Left hindlimb (tissue), 1 donor: ENCODE measurements at regions not wholly inside any gene's neighbourhood (a gene's known extent, or its start where the extent isn't known, plus 50 kb on each side); places are given as distances from the start of the nearest gene placed in this dataset.
"Not testable (repeated sequence)": the region's sequence is repeated elsewhere in the genome, so short reads cannot be mapped to it uniquely, and the experiment has no call there.

Source experiments
- DNase-seq: peaks from one replicate; pipeline ENCODE4 v3.0.0-alpha.2; 2018

DNA sequence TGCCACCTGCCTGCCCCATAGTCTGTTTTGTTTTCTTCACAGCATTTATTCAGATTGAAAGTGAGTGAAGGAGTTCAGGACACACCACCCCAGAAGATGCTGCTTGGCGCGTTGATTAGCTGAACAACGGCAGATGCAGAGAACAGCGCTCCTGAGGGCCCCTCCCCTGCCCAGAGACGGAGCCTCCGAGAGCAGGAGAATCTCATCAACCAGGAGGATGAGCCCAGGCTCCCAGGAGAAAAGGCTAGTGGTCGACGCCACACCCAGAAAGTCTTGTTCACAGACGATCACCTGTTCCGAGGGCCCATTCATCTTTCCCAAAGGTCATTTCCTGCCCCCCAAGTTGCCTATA, 180.4 kb upstream of the PPP1R26 start:
- DNase-seq = no peak

DNA sequence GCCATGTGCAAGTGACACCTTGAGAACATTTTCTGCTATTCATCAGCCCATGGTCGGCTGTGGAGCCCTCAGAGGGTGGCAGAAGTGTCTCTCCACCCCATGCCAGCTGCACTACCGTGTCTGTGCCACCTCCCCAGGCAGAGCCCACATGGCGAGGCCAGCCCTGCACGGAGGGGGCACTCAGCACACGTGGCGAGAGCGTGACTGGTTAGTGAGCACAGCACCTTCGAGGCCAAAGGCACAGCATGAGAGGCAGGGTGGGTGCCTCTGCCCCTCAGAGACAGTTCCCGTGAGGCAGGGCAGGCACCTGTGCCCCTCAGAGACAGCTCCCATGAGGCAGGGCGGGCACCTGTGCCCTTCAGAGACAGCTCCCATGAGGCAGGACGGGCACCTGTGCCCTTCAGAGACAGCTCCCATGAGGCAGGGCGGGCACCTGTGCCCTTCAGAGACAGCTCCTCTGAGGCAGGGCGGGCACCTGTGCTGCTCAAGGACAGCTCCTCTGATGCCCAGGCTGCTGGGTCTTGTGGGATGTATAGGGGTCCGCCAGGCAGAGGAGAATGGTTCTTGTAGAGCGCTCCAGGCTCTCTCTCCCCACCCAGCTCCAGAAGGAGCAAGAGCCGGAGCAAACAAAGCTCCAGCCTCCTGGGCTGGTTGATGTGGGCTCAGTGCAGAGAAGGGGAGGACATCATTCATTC, 179.8 kb upstream of the PPP1R26 start:
- no peak for DNase-seq

DNA sequence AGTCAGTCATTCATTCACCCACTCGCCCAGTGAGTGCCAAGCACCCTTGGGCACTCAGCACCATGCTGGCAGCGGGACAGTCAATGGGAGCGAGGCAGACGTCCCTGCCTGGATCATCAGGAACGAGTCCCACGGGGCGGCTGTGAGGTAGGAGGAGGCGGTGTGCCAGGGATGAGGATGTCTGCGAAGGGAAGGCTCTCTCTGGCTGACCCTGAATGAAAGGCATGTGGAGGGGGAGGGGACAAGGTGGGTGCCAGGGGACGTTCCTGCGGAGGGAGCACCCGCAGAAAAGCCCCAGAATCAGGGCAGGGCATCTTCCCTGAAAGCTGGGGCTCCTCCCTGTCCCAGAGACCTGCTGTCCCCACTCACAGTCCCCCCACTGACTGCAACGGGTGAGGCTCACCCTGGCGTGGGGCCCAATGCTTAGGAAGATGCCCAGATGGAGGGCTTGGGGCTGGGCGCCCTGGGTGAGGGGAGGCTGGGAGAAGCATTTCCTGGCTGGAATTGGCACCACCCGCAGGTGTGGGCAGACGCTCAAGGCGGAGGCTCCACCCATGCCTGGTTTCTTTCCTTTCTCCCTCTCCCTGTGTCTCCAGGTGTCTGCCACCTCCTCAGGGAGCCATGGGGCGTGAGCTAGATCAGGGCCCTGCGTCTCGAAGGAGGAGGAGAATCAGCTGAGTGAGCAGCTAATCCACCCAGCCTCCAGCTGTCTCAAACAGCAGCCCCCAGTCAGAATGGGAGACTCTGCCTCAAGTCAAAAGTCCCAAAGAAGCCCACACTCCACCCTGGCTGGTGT, 179.0 kb upstream of the PPP1R26 start:
- no peak for DNase-seq

DNA sequence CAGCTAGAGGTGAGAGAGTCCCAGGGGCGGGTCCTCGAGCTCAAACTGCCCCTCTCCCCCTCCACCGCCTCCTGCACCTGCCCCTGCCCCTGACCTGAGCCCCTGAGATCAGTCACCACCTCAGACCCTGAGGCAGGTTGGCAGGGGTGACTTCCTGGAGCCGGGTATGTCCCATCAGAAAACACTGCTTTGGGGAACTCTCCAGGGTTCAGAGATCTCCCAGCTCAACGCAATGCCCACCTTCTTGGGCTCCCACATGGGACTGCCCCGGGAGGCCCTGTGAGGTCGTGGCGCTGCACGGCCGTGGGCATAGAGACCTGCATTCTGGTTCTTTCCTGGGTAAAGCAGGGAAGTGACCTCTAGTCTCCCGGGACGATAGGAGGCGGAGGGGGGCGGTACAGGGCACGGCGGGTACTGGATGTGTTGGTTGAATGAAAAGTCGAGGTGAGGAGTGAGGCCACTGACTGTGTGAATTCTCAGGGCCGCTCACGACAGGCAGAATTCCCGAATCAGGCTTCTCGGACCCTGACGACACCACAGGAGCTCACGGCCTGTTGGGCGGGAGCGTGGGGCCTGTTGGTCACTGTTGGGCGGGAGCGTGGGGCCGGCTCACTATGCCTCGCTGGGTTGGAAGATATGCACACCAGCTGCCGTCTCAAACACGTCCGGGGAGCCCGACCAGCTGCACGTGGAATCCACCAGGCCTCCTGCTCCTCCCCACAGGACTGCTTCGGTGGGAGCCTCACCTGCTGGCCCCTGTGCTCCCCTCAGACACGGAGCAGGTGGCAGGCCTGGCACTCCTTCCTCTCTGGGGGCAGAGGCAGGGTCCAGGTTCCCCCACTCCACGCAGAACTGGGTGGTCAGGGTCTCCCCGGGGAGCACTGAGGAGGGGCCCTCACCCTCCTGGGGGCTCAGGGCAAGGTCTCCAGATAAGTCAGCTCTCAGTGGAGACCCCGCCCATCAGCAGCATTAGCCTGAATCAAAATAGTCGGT, 178.0 kb upstream of the PPP1R26 start:
- DNase-seq = no peak

DNA sequence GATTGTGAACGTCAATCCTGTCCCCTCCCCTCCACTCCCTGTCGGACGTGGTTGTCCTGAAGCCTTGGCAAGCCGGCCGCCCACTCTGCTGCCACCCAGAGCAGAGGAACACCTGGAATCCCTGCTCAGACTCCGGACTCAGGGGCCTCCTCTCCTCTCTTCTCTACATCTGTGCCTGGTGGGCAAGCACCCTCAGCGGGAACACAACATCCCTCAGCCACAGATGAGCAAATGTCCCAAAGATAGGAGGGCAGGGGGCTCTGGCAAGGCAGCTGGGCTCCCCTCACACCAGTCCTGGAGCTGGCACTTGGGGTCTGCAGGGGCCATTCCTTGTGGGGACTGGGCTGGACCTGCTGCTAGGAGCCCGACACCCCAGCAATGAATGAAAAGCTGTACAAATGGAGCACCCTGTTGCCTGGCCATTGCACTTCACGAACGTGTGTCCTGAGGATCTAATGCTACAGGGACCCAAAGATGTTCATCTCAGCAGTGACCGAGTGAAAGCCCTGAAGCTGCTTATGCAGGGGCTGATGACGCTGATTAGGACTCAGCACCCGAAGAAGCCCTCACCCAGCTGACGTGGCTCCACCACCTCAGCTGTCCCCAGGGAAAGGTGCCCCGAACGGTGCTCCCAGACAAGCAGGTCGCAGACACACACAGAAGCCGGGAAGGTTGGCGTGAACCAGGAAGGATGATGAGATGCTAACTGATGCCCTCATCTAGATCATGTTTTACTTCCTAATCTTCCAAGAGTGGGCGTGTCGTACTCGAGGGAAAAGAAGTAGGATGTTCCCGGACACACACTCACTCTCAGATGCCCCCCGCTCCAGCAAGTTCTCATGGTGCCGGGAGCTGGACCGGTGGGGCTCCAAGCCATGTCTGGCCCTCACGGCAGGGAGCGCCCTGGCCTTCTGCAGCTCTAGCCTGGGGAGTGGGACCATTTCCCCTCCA, 177.0 kb upstream of the PPP1R26 start:
- DNase-seq = no peak

DNA sequence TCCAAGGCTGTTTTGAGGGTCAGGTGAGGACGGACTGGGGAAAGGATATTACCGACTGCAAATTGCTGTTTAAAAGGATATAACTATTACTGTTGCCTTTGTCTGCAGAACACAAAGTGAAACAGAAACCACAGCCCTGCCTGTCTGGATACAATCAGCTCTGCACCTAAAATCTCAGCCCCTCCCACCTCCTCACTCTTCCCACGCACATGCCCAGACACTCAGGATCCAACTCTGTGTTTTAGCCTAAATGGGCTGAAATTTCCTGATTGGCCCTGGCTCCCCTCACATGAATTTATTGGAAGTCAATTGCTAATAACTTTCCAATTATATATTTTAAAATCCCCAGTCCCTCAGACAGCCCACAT, 176.3 kb upstream of the PPP1R26 start:
- no peak for DNase-seq

DNA sequence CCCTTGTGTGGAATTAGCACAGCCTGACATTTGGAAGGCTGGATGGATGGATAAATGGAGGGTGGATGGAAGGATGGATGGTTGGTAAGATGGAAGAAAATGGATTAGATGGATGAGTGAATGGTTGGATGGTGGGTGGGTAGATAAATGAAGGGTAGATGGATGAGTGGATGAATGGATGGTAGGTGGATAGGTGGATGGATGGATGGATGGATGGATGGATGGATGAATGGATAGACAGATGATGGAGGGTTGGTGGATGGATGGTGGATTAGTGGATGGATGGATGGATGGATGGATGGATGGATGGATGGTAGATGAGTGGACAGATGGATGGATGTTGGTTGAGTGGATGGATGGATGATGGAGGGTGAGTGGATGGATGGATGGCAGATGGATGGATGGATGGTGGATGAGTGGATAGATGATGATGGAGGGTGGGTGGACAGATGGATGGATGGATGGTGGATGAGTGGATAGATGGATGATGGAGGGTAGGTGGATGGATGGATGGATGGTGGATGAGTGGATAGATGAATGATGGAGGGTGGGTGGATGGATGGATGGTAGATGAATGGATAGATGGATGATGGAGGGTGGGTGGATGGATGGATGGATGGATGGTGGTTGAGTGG, 175.6 kb upstream of the PPP1R26 start:
- DNase-seq = no peak

DNA sequence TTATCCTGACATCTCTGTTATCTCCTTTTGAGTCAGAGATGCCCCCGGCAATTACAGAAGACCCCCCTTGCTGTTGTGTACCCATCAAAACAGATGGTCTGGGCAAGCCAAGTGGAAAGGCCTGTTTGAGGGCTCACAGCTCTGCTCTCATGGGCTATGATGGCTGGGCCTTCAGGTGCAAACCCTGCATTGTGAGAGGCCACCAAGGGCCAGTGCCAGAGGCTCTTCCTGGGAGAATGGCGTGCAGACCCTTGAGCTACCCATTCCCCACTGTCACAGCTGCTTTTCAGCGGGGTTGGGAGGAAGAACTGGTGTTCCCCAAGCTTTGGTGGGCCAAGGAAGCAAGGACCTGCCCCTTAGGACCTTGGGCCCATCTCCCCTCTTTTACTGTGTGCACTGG, 174.7 kb upstream of the PPP1R26 start:
- no peak for DNase-seq

DNA sequence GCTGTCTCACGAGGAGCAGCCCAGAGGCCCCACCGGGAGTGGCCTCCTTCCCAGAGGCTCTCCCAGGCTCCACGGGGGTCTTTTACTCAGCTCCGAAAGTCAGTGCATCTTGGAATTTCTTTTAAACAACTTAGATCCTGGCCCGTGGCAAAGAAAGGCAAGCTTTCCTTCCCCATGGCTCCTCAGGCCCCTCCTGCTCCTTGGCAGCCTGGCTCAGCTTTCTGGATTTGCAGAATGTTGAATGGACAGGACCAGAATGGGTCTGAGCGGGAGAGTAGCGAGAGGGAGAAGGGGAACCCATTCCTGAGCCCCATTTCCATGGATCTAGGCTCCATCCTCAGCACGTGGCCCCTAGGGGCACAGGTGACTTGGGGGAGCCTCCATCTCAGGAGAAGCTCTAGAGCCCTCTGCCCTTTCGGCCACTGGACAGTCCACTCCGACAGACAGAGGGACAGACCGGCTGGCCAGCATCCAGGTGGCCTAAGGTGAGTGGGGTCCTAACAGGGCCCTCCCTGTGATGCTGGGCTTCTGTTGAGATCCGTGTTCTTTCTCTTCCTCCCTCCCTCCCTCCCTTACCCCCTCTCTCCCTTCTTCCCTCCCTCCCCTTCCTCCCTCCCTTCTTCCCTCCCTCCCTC, 173.9 kb upstream of the PPP1R26 start:
- no peak for DNase-seq

DNA sequence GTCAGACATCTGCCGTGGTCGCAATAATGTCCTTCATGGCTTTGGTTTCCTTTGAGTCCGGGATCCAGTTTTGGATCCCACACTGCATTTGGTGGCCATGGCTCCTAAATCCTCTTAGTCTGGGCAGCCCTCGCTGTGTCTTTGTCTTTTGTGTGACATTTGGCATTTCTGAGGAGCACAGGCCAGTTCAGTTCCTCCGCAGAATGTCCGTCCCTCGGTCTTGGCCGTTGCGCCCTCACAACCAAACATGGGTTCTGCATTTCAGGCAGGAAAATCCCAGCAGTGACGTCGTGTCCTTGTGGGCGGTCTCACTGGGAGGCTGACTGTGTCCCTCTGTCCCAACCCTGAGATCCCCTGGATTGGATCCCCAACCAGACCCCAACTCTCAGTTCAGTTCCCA, 172.9 kb upstream of the PPP1R26 start:
- DNase-seq = no peak

DNA sequence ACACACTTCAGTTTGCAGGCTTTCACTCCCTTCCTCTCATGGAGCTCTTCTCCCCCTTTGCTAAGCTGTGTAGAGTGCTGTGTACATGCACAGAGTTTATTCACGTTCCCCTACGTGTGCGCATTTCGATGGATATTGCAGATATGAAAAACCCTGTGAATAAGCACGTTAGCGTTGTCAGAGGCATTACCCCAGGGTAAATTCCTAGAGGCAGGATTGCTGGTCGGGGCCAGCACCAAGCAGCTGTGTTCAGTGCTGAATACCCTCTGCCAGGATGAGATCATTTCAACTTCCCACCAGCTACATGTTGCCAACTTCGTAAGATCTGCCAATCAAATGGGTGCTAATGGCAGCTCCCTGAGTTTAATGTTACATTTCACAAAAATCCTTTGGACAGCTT, 172.3 kb upstream of the PPP1R26 start:
- no peak for DNase-seq

DNA sequence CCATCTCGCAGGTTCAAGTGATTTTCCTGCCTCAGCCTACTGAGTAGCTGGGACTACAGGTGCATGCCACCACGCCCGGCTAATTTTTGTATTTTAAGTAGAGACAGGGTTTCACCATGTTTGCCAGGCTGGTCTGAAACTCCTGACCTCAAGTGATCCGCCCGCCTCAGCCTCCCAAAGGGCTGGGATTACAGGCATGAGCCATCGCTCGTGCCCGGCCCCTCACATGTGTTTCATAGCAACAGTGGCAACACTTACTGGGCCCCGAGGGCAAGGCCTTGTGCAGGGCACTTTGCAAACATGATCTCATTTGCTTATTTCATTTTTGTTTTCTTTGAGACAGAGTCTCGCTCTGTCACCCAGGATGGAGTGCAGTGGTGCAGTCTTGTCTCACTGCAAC, 171.7 kb upstream of the PPP1R26 start:
- DNase-seq = not testable (repeated sequence)

DNA sequence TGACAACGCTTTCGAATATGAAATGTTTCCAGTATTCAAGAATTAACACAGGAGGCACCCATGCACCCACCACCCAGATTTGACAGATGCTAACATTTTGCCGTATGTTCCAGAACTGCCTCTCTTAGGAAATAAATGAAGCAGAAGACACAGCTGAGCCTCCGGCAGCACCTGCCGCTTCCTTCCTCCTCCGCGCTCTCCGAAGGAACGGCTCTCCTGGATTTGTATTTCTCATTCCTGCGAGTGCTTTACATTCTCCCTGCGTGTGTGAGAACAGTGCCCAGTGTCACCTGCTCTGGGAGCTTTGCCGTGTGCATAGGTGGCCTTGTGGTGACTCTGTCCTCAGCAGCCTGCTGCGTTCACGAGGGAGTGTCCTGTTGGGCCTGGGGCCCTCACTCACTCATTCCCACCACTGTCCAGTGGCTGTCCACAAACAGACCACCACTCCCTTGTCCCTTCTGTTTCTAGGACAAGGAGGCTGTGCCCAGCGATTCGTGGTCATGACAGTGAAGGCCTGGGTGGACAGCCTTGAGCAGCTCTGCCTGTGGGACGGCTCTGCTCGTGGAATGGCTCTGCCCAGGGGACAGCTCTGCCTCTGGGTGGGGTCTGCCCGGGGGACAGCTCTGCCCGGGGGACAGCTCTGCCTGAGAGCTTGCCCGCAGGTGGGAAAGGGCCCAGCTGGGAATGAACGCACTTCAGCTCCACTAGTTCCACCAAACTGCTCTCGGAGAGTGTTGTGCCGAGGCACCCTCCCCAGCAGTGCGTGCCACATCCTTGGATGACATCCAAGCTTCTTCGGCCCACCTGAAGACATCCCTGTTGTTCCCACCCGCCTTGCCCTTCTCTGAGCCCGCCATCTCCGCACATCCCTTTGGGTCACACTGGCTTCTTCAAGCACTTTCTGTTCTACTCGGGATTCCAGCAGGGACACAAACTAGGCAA, 170.5 kb upstream of the PPP1R26 start:
- DNase-seq = no peak

DNA sequence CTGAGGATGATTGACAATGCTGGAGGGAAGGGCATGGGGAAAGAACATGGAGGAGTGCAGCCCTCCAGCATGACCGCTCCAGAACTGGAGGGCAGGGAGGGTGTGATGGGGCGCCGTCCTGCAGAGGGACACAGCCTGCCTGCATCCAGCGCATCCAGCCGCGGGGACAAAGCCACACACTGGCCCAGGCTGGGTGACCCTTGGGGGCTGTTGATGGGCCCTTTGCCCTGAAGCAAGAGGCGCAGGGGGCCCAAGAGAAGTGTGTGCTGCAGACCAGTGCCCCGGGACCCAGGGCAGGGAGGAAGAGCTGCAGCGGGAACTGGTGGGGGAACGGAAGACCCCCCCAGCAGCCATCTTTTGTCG, 169.8 kb upstream of the PPP1R26 start:
- no peak for DNase-seq

DNA sequence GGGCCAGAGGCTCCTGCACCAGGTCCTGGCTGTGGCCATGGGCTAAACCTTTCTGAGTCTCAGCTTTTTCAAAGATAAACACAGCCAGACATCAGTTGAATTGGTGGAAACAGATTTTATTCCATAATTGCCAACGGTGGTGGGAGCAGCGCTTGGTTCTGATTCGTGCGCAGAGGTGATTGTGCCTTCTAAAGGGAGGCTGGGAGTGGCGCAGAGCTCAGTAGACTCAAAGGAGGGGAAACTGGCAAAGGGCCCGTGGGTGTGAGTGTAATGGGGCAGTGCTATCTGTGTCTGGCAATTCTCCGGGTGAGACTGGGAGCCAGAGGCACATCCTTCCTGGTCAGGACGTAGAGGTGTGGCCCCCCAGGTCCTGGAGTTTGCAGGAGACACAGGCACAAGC, 169.4 kb upstream of the PPP1R26 start:
- DNase-seq = no peak

DNA sequence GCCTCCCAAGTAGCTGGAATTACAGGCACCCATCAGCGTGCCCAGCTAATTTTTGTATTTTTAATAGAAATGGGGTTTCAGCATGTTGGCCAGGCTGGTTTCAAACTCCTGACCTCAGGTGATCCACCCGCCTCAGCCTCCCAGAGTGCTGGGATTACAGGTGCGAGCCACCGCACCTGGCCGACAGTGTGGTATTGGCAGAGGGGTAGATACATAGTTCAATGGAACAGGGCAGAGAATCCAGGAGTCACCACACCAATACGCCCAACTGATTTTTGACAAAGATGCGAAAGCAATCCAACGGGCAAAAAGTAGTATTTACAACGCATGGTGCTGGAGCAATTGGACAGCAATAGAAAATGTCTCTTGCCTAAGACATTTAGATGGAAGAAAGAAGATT, 164.0 kb upstream of the PPP1R26 start:
- DNase-seq = no peak

DNA sequence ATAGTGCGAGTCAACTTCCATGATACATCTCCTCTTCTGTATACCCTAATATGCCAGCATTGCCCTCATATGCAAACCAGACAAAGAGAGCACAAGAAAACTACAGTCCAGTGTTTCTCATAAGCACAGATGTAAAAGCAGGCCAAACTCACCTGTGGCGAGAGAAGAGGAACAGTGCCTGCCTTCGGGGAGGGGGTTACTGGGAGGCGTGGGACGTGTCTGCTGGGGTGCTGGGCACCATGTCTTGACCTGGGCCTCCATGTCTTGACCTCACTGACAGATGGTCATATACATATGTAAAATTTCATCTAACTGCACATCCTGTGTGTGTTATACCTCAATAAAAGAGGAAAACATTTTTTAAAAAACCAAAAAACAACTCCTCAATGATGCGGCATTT, 159.3 kb upstream of the PPP1R26 start:
- DNase-seq = no peak

DNA sequence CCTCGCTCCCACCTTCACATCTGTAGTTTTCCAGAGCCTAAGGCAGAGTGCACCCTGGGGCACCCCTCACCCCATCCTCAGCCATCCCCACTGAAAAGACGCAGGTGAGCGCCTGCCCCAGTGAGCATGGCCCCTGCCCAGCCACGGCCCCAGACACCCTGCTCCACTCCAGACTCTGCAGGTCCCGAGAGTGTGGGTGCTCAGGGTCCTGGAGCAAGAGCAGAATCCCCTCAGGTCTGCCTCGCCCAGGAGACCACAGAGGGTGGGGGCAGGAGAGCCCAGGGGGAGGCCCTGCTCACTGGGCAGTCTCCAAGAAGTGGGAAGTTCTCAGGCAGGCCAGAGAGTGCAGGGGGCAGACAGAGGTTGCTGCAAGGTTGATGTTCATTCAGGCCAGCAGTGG, 158.6 kb upstream of the PPP1R26 start:
- no peak for DNase-seq

DNA sequence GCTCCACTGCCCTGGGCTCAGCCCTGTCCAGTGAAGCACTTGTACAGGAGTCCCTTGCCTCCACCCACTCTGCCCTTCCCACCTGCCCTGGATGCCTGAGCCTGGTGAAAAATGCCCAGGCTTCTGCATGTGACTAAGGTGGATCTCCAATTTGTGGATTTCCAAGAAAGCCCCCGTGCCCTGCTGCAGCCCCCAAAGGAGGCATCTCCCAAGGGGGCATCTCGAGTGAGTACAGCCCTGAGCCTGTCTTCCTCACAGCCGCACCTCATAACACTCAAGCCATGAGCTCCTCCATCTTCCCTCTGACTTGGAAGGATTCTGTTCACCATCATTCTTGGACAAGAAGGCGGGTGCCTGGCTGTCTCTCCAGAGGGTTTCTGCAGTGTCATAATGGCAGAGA, 158.0 kb upstream of the PPP1R26 start:
- DNase-seq = no peak

DNA sequence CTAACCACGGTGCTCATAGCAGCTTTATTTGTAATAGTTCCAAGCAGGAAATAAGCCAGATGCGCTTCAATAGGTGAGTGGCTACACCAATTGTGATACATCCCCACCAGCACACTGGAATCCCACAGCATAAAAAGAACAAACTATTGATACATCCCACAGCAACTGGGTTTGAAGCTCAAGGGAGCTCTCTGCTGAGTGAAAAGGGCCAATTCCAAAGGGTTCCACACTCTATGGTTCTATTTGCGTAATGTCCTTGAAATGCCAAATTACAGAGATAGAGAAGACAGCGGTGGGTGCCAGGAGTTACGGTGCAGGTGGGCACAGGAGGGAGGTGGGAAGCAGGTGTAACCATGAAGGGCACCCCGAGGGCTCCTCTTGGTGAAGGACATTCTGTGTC, 155.3 kb upstream of the PPP1R26 start:
- DNase-seq = no peak
